Fibroblast of peridontal ligament (primary cell): ENCODE measurements at regions not wholly inside any gene's neighbourhood (a gene's known extent, or its start where the extent isn't known, plus 50 kb on each side); places are given as distances from the start of the nearest gene placed in this dataset.

ENCODE experiments used
- DNase-seq: peaks from one replicate; pipeline ENCODE4 v3.0.0-alpha.2; 2010; ENCODE audit errors: extremely low read depth

- DNase-seq: peak; percentile 25
These were observed 52.6 kb upstream of the RUFY1 start for GRCh38 chr5:179497636-179498340.

GRCh38 chr5:179495906-179496455 is 54.4 kb upstream of the RUFY1 start:
- DNase-seq: no peak

- no peak for DNase-seq
These were observed 55.4 kb upstream of the RUFY1 start for GRCh38 chr5:179494774-179495526.

GRCh38 chr5:179488975-179489374 is 61.4 kb upstream of the RUFY1 start:
- DNase-seq: peak; percentile 22

DNA sequence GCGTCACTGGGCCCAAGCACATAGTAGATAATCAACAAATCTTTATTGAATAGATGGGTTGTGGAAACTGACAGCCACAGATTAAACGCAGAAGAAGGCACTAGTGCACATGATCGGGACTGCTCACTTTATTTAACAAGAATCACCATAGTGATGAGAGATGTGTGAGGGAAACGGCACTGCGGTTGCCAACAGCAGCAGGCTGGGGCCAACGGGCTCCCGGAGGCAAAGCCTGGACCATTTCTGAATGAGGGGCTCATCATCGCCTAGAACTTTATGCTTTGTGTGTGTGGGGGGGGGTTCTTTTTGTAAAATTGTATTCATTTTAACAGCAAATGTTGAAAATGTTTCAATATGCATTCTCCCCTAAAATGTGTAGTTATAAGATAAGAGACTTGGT is 61.9 kb upstream of the RUFY1 start:
- DNase-seq: peak; percentile 33

DNA sequence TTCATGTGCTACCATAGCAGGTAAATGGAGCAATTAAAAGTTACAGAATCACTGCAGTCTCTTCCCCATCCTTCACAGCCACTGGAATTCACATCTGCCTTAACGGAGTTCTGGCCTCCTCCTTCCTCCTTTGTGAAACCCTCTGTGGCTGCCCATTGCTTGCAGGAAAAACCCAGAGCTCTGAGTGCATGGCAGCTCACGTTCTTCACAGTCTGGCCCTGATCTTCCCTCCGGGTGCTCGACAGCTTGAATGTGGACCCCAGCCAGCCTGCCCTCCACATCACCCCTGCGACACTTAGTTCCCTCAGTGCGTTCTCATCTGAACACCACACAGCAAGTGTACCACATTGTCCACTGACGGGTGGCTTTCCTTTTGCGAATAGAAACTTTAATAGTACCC is 63.2 kb upstream of the RUFY1 start:
- no peak for DNase-seq

GRCh38 chr5:179486596-179487051 is 63.7 kb upstream of the RUFY1 start:
- peak; percentile 16 for DNase-seq

DNA sequence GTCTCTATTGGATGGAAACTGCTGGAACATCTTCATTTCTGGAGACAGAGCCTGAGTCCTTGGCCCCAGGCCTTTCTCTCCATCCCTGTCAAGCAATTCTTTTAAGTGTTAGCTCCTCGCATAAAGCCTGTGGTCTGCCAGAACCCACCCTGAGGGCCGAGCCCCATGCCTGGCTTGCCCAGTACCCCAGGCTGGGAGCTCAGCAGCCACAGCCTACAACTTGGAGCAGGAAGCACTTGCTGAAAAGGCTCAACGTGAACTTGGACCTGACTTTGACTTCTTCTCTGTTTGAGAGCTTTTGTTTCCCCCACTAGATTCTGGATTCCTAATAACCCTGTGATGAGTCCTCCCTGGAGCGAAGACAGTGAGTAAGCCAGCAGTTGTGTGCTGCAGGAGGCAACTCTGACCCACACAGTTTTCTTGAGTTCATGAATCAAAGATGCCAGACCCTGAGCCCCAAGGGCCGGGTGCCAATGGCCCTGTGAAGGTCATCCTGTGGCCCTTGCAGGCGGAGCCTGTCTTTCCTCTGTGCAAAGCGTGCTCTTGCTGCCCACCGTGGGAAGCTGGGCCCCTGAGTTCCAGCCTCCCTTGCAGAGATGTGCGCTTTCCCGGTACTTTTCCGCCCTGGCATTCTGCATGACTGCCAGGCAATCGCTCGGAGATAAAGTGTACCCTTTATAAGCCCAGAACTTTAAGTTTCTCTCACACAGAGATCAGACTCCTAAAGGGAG is 64.3 kb upstream of the RUFY1 start:
- no peak for DNase-seq

DNA sequence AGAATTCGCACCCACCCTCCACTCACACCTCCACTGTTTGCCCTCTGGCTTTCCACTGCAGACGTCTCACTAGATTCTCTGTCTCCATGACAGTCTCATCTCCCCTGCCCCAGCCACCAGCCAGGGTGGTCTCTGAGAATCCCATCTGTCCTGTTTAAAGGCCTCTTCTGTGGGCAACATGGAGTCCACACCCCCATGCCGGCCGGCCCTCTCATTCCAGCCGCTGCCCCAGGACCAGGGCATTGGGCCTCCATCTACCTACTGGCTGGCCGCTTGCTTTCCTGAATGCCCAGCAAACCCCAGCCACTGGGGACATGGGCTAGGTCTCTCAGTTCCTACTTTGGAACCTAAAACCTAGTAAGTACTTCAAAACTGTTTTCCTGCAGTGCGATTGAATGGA is 65.6 kb upstream of the RUFY1 start:
- DNase-seq: no peak

- DNase-seq: no peak
These were observed 66.2 kb upstream of the RUFY1 start for GRCh38 chr5:179484201-179484600.

- no peak for DNase-seq
These were observed 71.7 kb upstream of the RUFY1 start for GRCh38 chr5:179478624-179479023.

GRCh38 chr5:179475208-179475751 is 75.1 kb upstream of the RUFY1 start:
- no peak for DNase-seq

GRCh38 chr5:179472641-179473040 is 77.7 kb upstream of the RUFY1 start:
- no peak for DNase-seq

DNA sequence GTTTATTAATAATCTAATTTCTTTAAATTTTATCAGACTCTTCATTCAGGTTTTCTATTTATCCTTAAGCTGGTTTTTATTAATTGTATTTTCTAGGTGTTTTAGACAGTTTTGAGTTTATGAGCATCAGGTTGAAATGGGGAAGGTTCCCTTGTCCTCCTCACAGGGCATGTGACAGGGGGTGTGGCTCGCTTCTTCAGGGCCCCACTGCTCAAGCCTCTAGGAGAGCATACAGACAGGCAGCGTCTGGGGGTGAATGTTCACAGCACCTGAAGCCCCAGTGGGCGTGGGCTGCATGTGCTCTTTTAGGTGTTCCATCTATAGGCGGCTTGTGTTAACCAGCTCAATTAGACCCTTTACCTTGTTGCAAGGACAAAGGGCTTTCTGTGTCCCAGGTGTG is 78.2 kb upstream of the RUFY1 start:
- no peak for DNase-seq

DNA sequence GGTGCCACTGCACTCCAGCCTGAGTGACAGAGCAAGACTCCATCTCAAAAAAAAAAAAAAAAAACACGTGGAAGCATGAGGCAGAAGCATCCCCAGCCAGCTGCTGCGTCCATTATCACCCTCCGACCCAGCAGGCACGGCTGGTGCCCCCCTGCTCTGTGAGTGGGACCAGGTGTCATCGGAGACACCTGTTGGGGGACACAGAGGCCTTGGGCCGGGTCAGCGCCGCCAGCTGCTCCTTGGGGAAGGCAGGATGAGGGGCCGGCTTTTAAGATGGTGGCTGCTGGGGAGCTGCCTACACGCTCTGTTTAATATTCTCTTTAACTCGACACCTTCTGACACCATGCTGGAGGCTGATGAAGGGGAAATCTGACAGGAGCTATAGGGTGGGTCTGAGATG is 80.2 kb upstream of the RUFY1 start:
- DNase-seq: no peak

GRCh38 chr5:179468696-179469095 is 81.7 kb upstream of the RUFY1 start:
- DNase-seq: no peak

DNA sequence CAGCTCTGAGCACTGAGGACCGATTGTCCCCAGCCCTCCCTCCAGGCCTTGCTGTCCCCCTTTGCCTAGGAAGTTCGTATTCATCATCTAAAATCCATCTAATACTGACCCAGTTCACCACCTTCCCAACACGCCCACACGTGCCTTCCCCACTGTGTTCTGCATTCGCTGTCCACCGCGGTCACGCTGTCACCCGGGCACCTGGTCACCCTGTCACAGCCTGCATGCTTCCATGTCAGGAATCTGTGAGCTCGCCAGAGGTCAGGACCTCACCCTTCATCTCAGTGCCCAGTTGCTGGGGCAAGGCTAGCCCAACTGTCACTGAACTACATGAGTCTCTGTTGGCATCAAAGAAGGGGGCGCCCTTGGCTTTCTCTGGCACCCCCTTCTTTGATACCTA is 82.9 kb upstream of the RUFY1 start:
- DNase-seq: no peak

- DNase-seq: no peak
These were observed 85.7 kb upstream of the RUFY1 start for GRCh38 chr5:179464631-179465030.

DNA sequence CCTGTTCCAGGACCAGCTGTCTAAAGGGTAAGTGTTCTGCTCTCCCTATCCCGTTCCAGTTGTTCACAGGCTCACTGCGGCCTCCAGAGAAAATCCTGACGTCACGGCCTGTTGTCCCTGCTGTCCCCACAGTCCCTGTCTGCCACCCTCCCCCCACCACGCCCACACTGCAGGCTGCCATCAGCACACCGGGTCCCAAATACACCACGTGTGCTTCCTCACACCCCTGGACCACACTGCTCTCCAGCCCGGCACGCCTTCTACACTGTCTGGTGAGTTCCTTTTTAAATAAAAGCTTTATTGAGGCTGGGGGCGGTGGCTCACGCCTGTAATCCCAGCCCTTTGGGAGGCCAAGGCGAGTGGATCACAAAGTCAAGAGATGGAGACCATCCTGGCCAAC is 88.3 kb upstream of the RUFY1 start:
- DNase-seq: no peak

- DNase-seq: no peak
These were observed 88.8 kb upstream of the RUFY1 start for GRCh38 chr5:179461576-179461975.

- DNase-seq: no peak
These were observed 90.6 kb upstream of the RUFY1 start for GRCh38 chr5:179459771-179460170.

- DNase-seq: no peak
These were observed 92.7 kb upstream of the RUFY1 start for GRCh38 chr5:179457612-179458011.
